ENCODE measurements at regions not wholly inside any gene's neighbourhood (a gene's known extent, or its start where the extent isn't known, plus 50 kb on each side); places are given as distances from the start of the nearest gene placed in this dataset.
"Not testable (repeated sequence)": the region's sequence is repeated elsewhere in the genome, so short reads cannot be mapped to it uniquely, and the experiment has no call there.

DNA sequence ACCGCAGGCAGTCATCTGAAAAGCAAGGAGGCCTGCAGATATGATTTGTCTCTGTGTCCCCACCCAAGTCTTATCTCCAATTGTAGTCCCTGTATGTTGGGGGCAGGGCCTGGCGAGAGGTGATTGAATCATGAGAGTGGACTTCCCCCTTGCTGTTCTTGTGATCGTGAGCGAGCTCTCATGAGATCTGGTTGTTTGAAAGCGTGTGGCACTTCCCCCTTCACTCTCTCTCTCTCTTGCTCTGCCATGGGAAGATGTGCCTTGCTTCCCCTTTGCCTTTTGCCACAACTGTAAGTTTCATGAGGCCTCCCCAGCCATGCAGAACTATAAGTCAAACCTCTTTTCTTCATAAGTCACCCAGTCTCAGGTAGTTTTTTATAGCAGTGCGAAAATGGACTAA is 83.3 kb downstream of the TMCO5A start:
- H3K4me1 Mint-ChIP-seq, result no peaks in the 10 kb centered on the region
- no peak overlapping the region for H3K27ac Mint-ChIP-seq
- TF ChIP-seq, protein P1, sequence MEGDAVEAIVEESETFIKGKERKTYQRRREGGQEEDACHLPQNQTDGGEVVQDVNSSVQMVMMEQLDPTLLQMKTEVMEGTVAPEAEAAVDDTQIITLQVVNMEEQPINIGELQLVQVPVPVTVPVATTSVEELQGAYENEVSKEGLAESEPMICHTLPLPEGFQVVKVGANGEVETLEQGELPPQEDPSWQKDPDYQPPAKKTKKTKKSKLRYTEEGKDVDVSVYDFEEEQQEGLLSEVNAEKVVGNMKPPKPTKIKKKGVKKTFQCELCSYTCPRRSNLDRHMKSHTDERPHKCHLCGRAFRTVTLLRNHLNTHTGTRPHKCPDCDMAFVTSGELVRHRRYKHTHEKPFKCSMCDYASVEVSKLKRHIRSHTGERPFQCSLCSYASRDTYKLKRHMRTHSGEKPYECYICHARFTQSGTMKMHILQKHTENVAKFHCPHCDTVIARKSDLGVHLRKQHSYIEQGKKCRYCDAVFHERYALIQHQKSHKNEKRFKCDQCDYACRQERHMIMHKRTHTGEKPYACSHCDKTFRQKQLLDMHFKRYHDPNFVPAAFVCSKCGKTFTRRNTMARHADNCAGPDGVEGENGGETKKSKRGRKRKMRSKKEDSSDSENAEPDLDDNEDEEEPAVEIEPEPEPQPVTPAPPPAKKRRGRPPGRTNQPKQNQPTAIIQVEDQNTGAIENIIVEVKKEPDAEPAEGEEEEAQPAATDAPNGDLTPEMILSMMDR (IDR thresholded peaks at IDR 0.05; ENCODE audit: unreplicated experiment in 3 of 3), result no peak
- H3K4me3 Mint-ChIP-seq, result no peak overlapping the region
- peaks cover 5% of the 10 kb centered on the region for H3K27me3 Mint-ChIP-seq (ENCODE audit: low read depth)
- no peaks in the 10 kb centered on the region for H3K9me3 Mint-ChIP-seq
- no peaks in the 10 kb centered on the region for H3K36me3 Mint-ChIP-seq (ENCODE audit: low read depth)

DNA sequence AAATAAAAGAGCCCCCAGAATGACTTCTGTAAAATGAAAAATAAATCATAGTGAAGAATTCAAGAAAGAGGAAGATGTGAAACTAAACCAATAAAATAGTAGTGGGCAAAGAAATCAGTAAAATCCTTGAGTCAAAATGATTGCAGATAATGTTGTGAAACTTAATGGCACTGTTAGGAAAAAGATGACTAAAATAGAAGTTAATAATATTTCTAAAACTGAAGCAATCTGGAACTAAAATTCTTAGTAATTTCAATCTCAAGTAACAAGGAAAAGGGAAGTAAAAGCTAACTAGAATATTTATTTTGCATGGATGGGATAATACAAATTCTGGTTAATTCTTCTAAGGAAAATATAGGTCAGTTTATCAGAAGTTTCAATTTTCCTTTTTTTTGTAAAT is 84.6 kb downstream of the TMCO5A start:
- H3K27me3 Mint-ChIP-seq (ENCODE audit: low read depth), result peaks cover 5% of the 10 kb centered on the region
- H3K9me3 Mint-ChIP-seq, result no peaks in the 10 kb centered on the region
- H3K4me1 Mint-ChIP-seq, result no peaks in the 10 kb centered on the region
- no peaks in the 10 kb centered on the region for H3K36me3 Mint-ChIP-seq (ENCODE audit: low read depth)
- H3K27ac Mint-ChIP-seq, result no peak overlapping the region
- TF ChIP-seq, protein P1 (IDR thresholded peaks at IDR 0.05; ENCODE audit: unreplicated experiment in 3 of 3), result no peak
- H3K4me3 Mint-ChIP-seq, result no peak overlapping the region

DNA sequence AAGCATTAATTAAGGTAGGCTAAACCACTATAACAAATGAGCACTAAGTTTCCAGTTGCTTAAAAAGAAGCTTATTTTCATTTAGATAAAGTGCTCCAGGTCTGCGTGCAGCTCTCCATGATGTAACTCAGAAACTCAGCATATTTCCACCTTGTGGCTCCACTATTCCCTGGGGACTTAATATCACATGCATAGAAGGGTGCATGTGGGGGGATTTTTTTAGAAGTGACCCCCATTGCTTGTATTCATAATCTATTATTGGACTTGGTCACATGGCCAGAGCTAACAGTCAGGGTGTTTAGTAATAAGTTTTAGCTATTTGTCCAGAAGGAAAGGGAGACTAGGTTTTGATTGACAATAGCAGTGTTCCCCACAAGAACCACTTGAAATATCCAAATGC is 86.8 kb downstream of the TMCO5A start:
- TF ChIP-seq, protein P1 (IDR thresholded peaks at IDR 0.05; ENCODE audit: unreplicated experiment in 3 of 3), result no peak
- Mint-ChIP-seq H3K9me3 (peaks cover 5% of the 10 kb centered on the region), H3K27ac (no peak overlapping the region), H3K4me3 (no peak overlapping the region), H3K27me3 (ENCODE audit: low read depth) (no peaks in the 10 kb centered on the region), H3K4me1 (no peaks in the 10 kb centered on the region), H3K36me3 (ENCODE audit: low read depth) (no peaks in the 10 kb centered on the region)

DNA sequence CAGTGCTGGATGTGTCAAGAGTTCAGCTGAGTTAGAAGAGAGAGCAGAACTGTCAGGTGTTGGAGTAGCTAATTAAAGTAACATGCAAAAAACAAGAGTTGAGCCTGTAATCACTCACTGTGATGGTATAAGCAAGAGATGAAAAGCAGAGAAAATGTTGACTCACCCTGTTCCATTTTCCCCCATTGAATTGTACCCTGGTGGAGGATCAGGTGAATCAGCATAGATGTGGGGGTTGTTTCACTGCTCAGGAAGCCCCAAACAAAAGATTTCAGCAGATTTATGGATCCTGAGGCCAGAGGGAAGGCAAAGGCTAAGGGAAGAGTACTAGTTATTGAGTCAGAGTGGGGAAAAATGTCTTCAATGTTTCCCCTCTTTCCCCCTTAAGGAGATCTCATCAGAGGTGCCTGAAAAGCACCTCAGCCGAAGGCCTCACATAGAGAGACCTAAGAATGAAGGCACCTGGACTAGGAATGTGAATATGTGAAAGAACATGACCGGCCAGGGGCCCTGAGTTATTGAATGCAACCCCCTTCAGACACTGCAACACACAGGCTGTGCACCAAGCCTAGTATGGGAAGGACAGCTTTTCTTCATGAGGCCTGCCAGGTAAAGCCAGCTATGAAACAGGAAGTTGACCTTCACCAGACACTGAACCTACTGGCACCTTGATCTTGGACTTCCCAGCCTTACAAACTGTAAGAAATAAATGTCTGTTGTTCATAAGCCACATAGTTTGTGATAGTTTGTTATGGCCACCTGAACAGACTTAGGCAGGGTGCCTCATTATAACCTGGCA is 90.1 kb downstream of the TMCO5A start:
- no peak overlapping the region for H3K4me3 Mint-ChIP-seq
- H3K9me3 Mint-ChIP-seq, result peaks cover 6% of the 10 kb centered on the region
- no peaks in the 10 kb centered on the region for H3K27me3 Mint-ChIP-seq (ENCODE audit: low read depth)
- TF ChIP-seq, protein P1 (IDR thresholded peaks at IDR 0.05; ENCODE audit: unreplicated experiment in 3 of 3), result no peak
- no peak overlapping the region for H3K27ac Mint-ChIP-seq
- H3K36me3 Mint-ChIP-seq (ENCODE audit: low read depth), result no peaks in the 10 kb centered on the region
- H3K4me1 Mint-ChIP-seq, result peaks cover 8% of the 10 kb centered on the region

DNA sequence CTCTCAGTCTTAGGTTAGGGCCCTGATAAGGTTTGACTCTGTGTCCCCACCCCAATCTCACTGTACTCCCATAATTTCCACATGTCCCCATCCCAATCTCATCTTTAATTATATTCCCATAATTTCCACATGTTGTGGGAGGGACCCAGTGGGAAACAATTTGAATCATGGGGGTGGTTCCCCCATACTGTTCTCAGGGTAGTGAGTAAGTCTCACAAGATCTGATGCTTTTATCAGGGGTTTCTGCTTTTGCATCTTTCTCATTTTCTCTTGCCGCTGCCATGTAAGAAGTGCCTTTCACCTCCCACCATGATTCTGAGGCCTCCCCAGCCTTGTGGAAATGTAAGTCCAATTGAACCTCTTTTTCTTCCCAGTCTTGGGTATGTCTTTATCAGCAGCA is 91.2 kb downstream of the TMCO5A start:
- H3K4me1 Mint-ChIP-seq, result not testable (repeated sequence)

DNA sequence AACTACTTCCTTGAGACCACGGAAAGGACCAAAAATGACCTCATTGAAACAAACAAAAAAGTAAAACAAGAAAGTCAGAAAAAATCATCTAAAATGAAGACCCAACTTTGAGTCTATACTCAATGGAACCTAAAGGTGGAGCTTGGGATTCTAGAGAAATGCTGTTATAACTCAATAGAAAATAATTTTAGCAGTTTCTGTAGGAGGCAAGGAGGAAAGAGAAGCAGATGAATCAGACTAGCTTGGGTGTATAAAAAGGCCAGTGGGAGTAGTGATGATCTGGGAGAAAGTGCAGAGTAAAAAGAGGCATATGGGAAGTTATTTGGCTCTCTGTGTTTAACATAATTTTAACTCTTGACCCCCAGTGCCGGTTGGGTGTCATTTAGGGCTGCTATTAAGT is 94.4 kb downstream of the TMCO5A start:
- Mint-ChIP-seq H3K4me1 (peaks cover 8% of the 10 kb centered on the region), H3K27ac (peak overlapping the region in 1 of 3 experiments; percentile 10), H3K36me3 (ENCODE audit: low read depth) (no peaks in the 10 kb centered on the region), H3K27me3 (ENCODE audit: low read depth) (no peaks in the 10 kb centered on the region), H3K9me3 (peaks cover 6% of the 10 kb centered on the region), H3K4me3 (no peak overlapping the region)
- TF ChIP-seq, protein P1 (IDR thresholded peaks at IDR 0.05; ENCODE audit: unreplicated experiment in 3 of 3), result peak in 2 of 3 experiments; percentile 14 to 20

More for the DNA sequence above, 91.2 kb downstream of the TMCO5A start:
- not testable (repeated sequence) for H3K27me3 Mint-ChIP-seq (ENCODE audit: low read depth); H3K4me3 Mint-ChIP-seq; H3K9me3 Mint-ChIP-seq; H3K36me3 Mint-ChIP-seq (ENCODE audit: low read depth); H3K27ac Mint-ChIP-seq

Measured in nephron (organoid).